Esophagus muscularis mucosa (tissue), 4 donors: ENCODE measurements at regions not wholly inside any gene's neighbourhood (a gene's known extent, or its start where the extent isn't known, plus 50 kb on each side); places are given as distances from the start of the nearest gene placed in this dataset.

Experiments used
- DNase-seq: peaks from one replicate; pipeline ENCODE4 v3.0.0-alpha.2; 2017; ENCODE audit errors: extremely low spot score
- H3K27ac ChIP-seq, 4 donors: fragments of 200-600 bp; sonication (generic); replicated peaks in 1 of 4; 1 replicate in 3 of 4; 2 replicates in 1 of 4; pipeline ENCODE4 v1.5.1; 2016 to 2019; ENCODE audit warnings: mild to moderate bottlenecking in 1 of 4
- H3K27me3 ChIP-seq, 4 donors: fragments of 200-600 bp; sonication (generic); one replicate each; pipeline versions ENCODE4 v1.5.1 to v1.6.0; 2016 to 2019
- H3K36me3 ChIP-seq, 4 donors: fragments of 200-600 bp; sonication (generic); one replicate each; pipeline ENCODE4 v1.5.1; 2016 to 2019
- H3K4me1 ChIP-seq, 4 donors: fragments of 200-600 bp; sonication (generic); one replicate each; pipeline ENCODE4 v1.5.1; 2016 to 2019
- H3K4me3 ChIP-seq, 4 donors: fragments of 200-600 bp; sonication (generic); 1 replicate in 2 of 4; 2 replicates in 2 of 4; pipeline ENCODE4 v1.5.1; 2016 to 2019; ENCODE audit warnings: mild to moderate bottlenecking in 4 of 4, moderate library complexity in 1 of 4
- H3K9me3 ChIP-seq, 4 donors: fragments of 200-600 bp; sonication (generic); 1 replicate in 3 of 4; 2 replicates in 1 of 4; pipeline ENCODE4 v1.5.1; 2016 to 2019
- CTCF ChIP-seq, 3 experiments: fragments of 200-600 bp in 2 of 3; fragments of 450-650 bp in 1 of 3; sonication (generic) in 2 of 3; IDR thresholded peaks; one replicate each; pipeline ENCODE4 v1.5.1; 2017 to 2019; ENCODE audit warnings: antibody characterized with exemption in 3 of 3, mild to moderate bottlenecking in 2 of 3, moderate library complexity in 1 of 3
- EP300 ChIP-seq: sonication (generic); formaldehyde crosslinking; IDR thresholded peaks from one replicate; pipeline ENCODE4 v1.6.1; 2017; ENCODE audit warnings: antibody characterized with exemption
- POLR2A ChIP-seq: fragments of 450-650 bp; IDR thresholded peaks from one replicate; pipeline ENCODE4 v1.6.1; 2017; ENCODE audit warnings: antibody characterized with exemption, moderate library complexity, mild to moderate bottlenecking, low read depth
- POLR2AphosphoS5 ChIP-seq, 2 donors: sonication (generic); formaldehyde crosslinking; IDR thresholded peaks; one replicate each; pipeline ENCODE4 v1.6.1; 2017; ENCODE audit warnings: antibody characterized with exemption in 2 of 2
- WGBS: methylation state at CpG from one replicate; pipeline ENCODE4 v1.1.5; 2018; 5-methylcytosine and 5-hydroxymethylcytosine counted together
- intact Hi-C: fragments of 100-400 bp; cut with DNase I; formaldehyde crosslinking; loops from one replicate; pipeline ENCODE4 v1.15.1; 2023

DNA sequence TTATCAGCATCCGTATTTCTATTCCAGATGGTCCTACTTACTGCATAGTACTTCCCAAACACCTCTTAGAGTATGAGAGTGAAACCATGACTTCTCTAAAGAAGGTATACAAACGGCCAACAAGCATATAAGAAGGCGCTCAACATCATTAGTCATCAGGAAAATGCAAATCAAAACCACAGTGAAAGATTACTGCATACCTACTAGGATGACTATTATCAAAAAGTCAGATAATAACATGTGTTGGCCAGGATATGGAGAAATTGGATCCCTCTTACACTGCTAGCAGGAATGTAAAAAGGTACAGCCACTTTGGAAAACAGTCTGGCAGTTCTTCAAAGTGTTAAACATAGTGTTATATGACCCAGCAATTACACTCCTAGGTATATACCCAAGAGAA lies 215.3 kb upstream of the CXorf66 start:
- Histone ChIP-seq H3K36me3 (no peaks in the 10 kb centered on the region), H3K9me3 (no peaks in the 10 kb centered on the region), H3K27ac (no peak overlapping the region), H3K4me3 (no peak overlapping the region), H3K27me3 (no peaks in the 10 kb centered on the region), H3K4me1 (no peaks in the 10 kb centered on the region)
- 66% methylated on average over 3 of the region's 3 CpGs for WGBS
- intact Hi-C loops, result no loop called here
- DNase-seq, result no peak
- TF ChIP-seq POLR2AphosphoS5 (IDR thresholded peaks at IDR 0.05) (no peak), CTCF (IDR thresholded peaks at IDR 0.05) (no peak), EP300 (no peak), POLR2A (no peak)

- H3K4me1 ChIP-seq, result no peaks in the 10 kb centered on the region
- intact Hi-C loops, result no loop called here
- no peak for DNase-seq
- TF ChIP-seq EP300 (no peak), POLR2A (no peak), CTCF (IDR thresholded peaks at IDR 0.05) (no peak)
- H3K4me3 ChIP-seq, result no peak overlapping the region
- 21% methylated on average over 3 of the region's 3 CpGs for WGBS
- no peak overlapping the region for H3K27ac ChIP-seq
- H3K36me3 ChIP-seq, result no peaks in the 10 kb centered on the region
- no peaks in the 10 kb centered on the region for H3K9me3 ChIP-seq
- no peaks in the 10 kb centered on the region for H3K27me3 ChIP-seq
Measured at GRCh38 chrX:140177821-140178220, 212.5 kb upstream of the CXorf66 start.

- Histone ChIP-seq H3K9me3 (peaks cover 0 to 7% (median 0%) of the 10 kb centered on the region in 4 donors), H3K36me3 (no peaks in the 10 kb centered on the region), H3K27me3 (no peaks in the 10 kb centered on the region), H3K4me1 (no peaks in the 10 kb centered on the region), H3K4me3 (no peak overlapping the region), H3K27ac (no peak overlapping the region)
- intact Hi-C loops, result no loop called here
- 87% methylated on average over 2 of the region's 2 CpGs for WGBS
- DNase-seq, result no peak
- TF ChIP-seq POLR2AphosphoS5 (IDR thresholded peaks at IDR 0.05), result no peak
- no peak for TF ChIP-seq CTCF (IDR thresholded peaks at IDR 0.05)
- no peak for TF ChIP-seq POLR2A
- TF ChIP-seq EP300, result no peak
Measured at GRCh38 chrX:140172401-140172800, 207.1 kb upstream of the CXorf66 start.

DNA sequence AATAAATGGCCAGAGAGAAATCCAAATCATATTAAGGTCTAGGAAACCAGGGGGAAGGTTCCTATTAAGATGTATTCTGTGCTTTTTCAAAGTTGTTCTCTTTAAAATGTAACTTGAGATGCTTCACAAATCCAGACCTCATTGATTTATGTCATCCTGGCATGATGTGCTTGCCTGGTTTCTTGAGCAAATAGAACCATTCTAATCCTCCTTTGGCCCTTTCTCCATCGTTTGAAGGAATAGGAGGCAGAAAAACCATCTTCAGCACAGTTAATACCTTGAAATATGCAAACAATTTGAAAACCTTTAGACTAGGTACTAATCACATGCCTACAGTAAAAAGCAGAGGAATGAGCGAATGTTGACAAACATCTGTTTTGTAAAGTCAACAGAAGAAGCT lies 202.2 kb upstream of the CXorf66 start:
- WGBS, result 64% methylated on average over 2 of the region's 2 CpGs
- no peak for DNase-seq
- intact Hi-C loops, result no loop called here

More for the DNA sequence above, 202.2 kb upstream of the CXorf66 start:
- Histone ChIP-seq H3K4me3 (no peak overlapping the region), H3K9me3 (peaks cover 0 to 7% (median 0%) of the 10 kb centered on the region in 4 donors), H3K36me3 (no peaks in the 10 kb centered on the region), H3K27ac (no peak overlapping the region), H3K4me1 (no peaks in the 10 kb centered on the region), H3K27me3 (no peaks in the 10 kb centered on the region)
- TF ChIP-seq POLR2AphosphoS5 (IDR thresholded peaks at IDR 0.05), result no peak
- no peak for TF ChIP-seq CTCF (IDR thresholded peaks at IDR 0.05)
- TF ChIP-seq POLR2A, result no peak
- no peak for TF ChIP-seq EP300
